GM23338 (cell line): ENCODE measurements at regions not wholly inside any gene's neighbourhood (a gene's known extent, or its start where the extent isn't known, plus 50 kb on each side); places are given as distances from the start of the nearest gene placed in this dataset.

ENCODE experiments used
- ATAC-seq: fragments of 200-7000 bp; cut with Tn5 transposase; 3 replicates; pipeline ENCODE4 v1.9.1; 2020
- DNase-seq: peaks from one replicate; pipeline ENCODE4 v3.0.0-alpha.2; 2015; ENCODE audit warnings: low spot score
- H2AFZ ChIP-seq: fragments of 200-600 bp; sonication (generic); 2 replicates; pipeline ENCODE4 v1.8.0; 2016; ENCODE audit warnings: antibody characterized with exemption, mild to moderate bottlenecking, moderate library complexity
- H3F3A ChIP-seq: fragments of 200-600 bp; sonication (generic); replicated peaks from 2 replicates; pipeline ENCODE4 v1.8.0; 2017; ENCODE audit warnings: antibody characterized with exemption, mixed run types, low read depth
- H3K27ac ChIP-seq: fragments of 200-600 bp; sonication (generic); 2 replicates; pipeline ENCODE4 v1.6.1; 2016; ENCODE audit warnings: low read depth
- H3K27me3 ChIP-seq: fragments of 200-600 bp; sonication (generic); 2 replicates; pipeline ENCODE4 v1.8.0; 2016; ENCODE audit warnings: mild to moderate bottlenecking, mixed run types, moderate library complexity; ENCODE audit not compliant: insufficient read depth
- H3K36me3 ChIP-seq: fragments of 200-600 bp; sonication (generic); 2 replicates; pipeline ENCODE4 v1.8.0; 2016; ENCODE audit warnings: mild to moderate bottlenecking; ENCODE audit not compliant: insufficient read depth
- H3K4me1 ChIP-seq: fragments of 200-600 bp; sonication (generic); 2 replicates; pipeline ENCODE4 v1.8.0; 2016; ENCODE audit warnings: mild to moderate bottlenecking, moderate library complexity; ENCODE audit not compliant: insufficient read depth
- H3K4me2 ChIP-seq: fragments of 200-600 bp; sonication (generic); 2 replicates; pipeline ENCODE4 v1.7.1; 2017; ENCODE audit warnings: mixed run types
- H3K4me3 ChIP-seq: fragments of 200-600 bp; sonication (generic); 2 replicates; pipeline ENCODE4 v1.6.1; 2016; ENCODE audit warnings: mixed run types
- H3K79me2 ChIP-seq: fragments of 200-600 bp; sonication (generic); replicated peaks from 2 replicates; pipeline ENCODE4 v1.8.0; 2017; ENCODE audit warnings: mild to moderate bottlenecking; ENCODE audit not compliant: insufficient read depth
- H3K9me2 ChIP-seq: fragments of 200-600 bp; sonication (generic); 2 replicates; pipeline ENCODE4 v1.8.0; 2017; ENCODE audit not compliant: insufficient read depth
- H4K20me1 ChIP-seq: fragments of 200-600 bp; sonication (generic); replicated peaks from 2 replicates; pipeline ENCODE4 v1.8.0; 2017; ENCODE audit warnings: mild to moderate bottlenecking; ENCODE audit not compliant: insufficient read depth
- H3K27ac Mint-ChIP-seq: 2 replicates; pipeline ENCODE4 v1.8.0; 2020; ENCODE audit warnings: inconsistent platforms, mild to moderate bottlenecking, moderate library complexity, mixed read lengths
- H3K27me3 Mint-ChIP-seq: 3 replicates; pipeline ENCODE4 v1.8.0; 2022; ENCODE audit warnings: low read depth, mild to moderate bottlenecking, moderate library complexity, mixed read lengths, inconsistent platforms; ENCODE audit not compliant: insufficient read depth, poor library complexity
- H3K36me3 Mint-ChIP-seq: 3 replicates; pipeline ENCODE4 v1.8.0; 2021; ENCODE audit warnings: low read depth, mild to moderate bottlenecking, inconsistent platforms, moderate library complexity, mixed read lengths
- H3K4me1 Mint-ChIP-seq: 3 replicates; pipeline ENCODE4 v1.8.0; 2020; ENCODE audit warnings: mild to moderate bottlenecking, inconsistent platforms, mixed read lengths
- H3K4me3 Mint-ChIP-seq: 3 replicates; pipeline ENCODE4 v1.8.0; 2021; ENCODE audit warnings: moderate library complexity, mild to moderate bottlenecking, inconsistent platforms, mixed read lengths
- H3K9me3 Mint-ChIP-seq: 3 replicates; pipeline ENCODE4 v1.8.0; 2020; ENCODE audit warnings: moderate library complexity, mild to moderate bottlenecking, inconsistent platforms, mixed read lengths
- CREB1 ChIP-seq: fragments of 250-450 bp; sonication (Bioruptor Pico); IDR thresholded peaks from 2 replicates; pipeline ENCODE4 v1.5.0; 2020; ENCODE audit warnings: low read depth, mild to moderate bottlenecking, moderate library complexity
- EZH2 ChIP-seq: fragments of 200-600 bp; sonication (generic); IDR thresholded peaks from one replicate; pipeline ENCODE4 v1.8.0; 2017; ENCODE audit warnings: antibody characterized with exemption, mild to moderate bottlenecking, low read depth; ENCODE audit not compliant: unreplicated experiment
- EZH2phosphoT487 ChIP-seq: fragments of 200-600 bp; sonication (generic); IDR thresholded peaks from one replicate; pipeline ENCODE4 v1.8.1; 2018; ENCODE audit warnings: antibody characterized with exemption; ENCODE audit not compliant: unreplicated experiment
- POLR2AphosphoS5 ChIP-seq: IDR thresholded peaks from 2 replicates; pipeline ENCODE4 v1.6.1; 2016; ENCODE audit warnings: antibody characterized with exemption, low read depth
- REST ChIP-seq: IDR thresholded peaks from one replicate; pipeline ENCODE4 v1.6.1; 2018; ENCODE audit warnings: antibody characterized with exemption; ENCODE audit not compliant: unreplicated experiment
- STAT1 ChIP-seq: IDR thresholded peaks from one replicate; pipeline ENCODE4 v1.6.1; 2016; ENCODE audit warnings: antibody characterized with exemption; ENCODE audit not compliant: unreplicated experiment
- ZNF114 ChIP-seq: fragments of 250-450 bp; sonication (Bioruptor Pico); IDR thresholded peaks from 2 replicates; pipeline ENCODE4 v1.5.0; 2020; ENCODE audit warnings: mild to moderate bottlenecking, moderate library complexity
- ZNF331 ChIP-seq: fragments of 250-450 bp; sonication (Bioruptor Pico); IDR thresholded peaks from 2 replicates; pipeline ENCODE4 v1.5.0; 2020; ENCODE audit warnings: low read depth, mild to moderate bottlenecking, moderate library complexity
- TF ChIP-seq, protein P1 (sequence below), 2 experiments: fragments of 200-600 bp in 1 of 2; sonication (generic) in 1 of 2; conservative IDR thresholded peaks; 2 replicates each; pipeline versions ENCODE4 v1.5.1 to v1.6.1; 2016 to 2017; ENCODE audit warnings: antibody characterized with exemption in 2 of 2, low read depth in 2 of 2, mild to moderate bottlenecking in 2 of 2, moderate library complexity in 1 of 2
- TF ChIP-seq, protein P2 (sequence below): fragments of 250-450 bp; sonication (Bioruptor Pico); IDR thresholded peaks from 2 replicates; pipeline ENCODE4 v1.5.0; 2020; ENCODE audit warnings: mild to moderate bottlenecking, moderate library complexity

GRCh38 chr11:107217444-107217843, 199.2 kb upstream of the GUCY1A2 start:
- Histone ChIP-seq H4K20me1 (no peaks in the 10 kb centered on the region), H3K27me3 (no peaks in the 10 kb centered on the region), H3K27ac (no peak overlapping the region), H3K4me3 (no peak overlapping the region), H3K9me2 (peaks cover 15% of the 10 kb centered on the region; the same call in 1 of the 2 replicates), H2AFZ (no peak overlapping the region), H3K4me2 (no peak overlapping the region), H3F3A (no peaks in the 10 kb centered on the region), H3K36me3 (no peaks in the 10 kb centered on the region), H3K4me1 (no peaks in the 10 kb centered on the region; the same call in 1 of the 2 replicates), H3K79me2 (no peaks in the 10 kb centered on the region)
- ATAC-seq: no peak
- Mint-ChIP-seq H3K9me3 (no peaks in the 10 kb centered on the region), H3K4me1 (peaks cover 2% of the 10 kb centered on the region; the same call in 1 of the 3 replicates), H3K27ac (no peak overlapping the region), H3K27me3 (no peaks in the 10 kb centered on the region), H3K4me3 (no peak overlapping the region), H3K36me3 (no peaks in the 10 kb centered on the region)
- TF ChIP-seq EZH2 (no peak), REST (no peak), ZNF331 (CRISPR knock-in tag) (no peak), POLR2AphosphoS5 (no peak)
- no peak for DNase-seq

DNA sequence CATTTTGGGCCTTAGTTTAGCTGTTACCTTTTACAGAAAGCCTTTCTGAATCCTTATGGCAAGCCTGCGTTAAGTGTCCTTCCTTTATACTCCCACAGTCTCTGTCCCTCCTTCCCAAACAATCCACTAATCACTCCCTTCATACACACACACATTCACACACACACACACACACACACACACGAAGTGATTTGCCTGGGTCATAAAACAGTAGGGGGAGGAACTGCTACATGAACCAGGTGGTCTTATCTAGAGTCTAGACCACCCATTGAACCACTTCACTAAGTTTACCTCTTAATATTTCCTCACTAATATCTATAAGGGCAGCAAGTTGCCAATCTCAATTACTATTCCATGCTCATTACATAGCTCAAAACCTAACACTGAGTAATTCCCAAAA, 196.7 kb upstream of the GUCY1A2 start:
- H3K27me3 Mint-ChIP-seq: no peaks in the 10 kb centered on the region
- H3K36me3 Mint-ChIP-seq: no peaks in the 10 kb centered on the region
- no peak for DNase-seq
- TF ChIP-seq EZH2 (no peak), STAT1 (no peak), CREB1 (no peak), ZNF331 (CRISPR knock-in tag) (no peak), ZNF114 (CRISPR knock-in tag) (no peak), POLR2AphosphoS5 (no peak), EZH2phosphoT487 (no peak)
- TF ChIP-seq, protein P1, sequence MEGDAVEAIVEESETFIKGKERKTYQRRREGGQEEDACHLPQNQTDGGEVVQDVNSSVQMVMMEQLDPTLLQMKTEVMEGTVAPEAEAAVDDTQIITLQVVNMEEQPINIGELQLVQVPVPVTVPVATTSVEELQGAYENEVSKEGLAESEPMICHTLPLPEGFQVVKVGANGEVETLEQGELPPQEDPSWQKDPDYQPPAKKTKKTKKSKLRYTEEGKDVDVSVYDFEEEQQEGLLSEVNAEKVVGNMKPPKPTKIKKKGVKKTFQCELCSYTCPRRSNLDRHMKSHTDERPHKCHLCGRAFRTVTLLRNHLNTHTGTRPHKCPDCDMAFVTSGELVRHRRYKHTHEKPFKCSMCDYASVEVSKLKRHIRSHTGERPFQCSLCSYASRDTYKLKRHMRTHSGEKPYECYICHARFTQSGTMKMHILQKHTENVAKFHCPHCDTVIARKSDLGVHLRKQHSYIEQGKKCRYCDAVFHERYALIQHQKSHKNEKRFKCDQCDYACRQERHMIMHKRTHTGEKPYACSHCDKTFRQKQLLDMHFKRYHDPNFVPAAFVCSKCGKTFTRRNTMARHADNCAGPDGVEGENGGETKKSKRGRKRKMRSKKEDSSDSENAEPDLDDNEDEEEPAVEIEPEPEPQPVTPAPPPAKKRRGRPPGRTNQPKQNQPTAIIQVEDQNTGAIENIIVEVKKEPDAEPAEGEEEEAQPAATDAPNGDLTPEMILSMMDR (conservative IDR thresholded peaks at IDR 0.05; ENCODE audit: low read depth in 2 of 2): no peak
- TF ChIP-seq, protein P2, sequence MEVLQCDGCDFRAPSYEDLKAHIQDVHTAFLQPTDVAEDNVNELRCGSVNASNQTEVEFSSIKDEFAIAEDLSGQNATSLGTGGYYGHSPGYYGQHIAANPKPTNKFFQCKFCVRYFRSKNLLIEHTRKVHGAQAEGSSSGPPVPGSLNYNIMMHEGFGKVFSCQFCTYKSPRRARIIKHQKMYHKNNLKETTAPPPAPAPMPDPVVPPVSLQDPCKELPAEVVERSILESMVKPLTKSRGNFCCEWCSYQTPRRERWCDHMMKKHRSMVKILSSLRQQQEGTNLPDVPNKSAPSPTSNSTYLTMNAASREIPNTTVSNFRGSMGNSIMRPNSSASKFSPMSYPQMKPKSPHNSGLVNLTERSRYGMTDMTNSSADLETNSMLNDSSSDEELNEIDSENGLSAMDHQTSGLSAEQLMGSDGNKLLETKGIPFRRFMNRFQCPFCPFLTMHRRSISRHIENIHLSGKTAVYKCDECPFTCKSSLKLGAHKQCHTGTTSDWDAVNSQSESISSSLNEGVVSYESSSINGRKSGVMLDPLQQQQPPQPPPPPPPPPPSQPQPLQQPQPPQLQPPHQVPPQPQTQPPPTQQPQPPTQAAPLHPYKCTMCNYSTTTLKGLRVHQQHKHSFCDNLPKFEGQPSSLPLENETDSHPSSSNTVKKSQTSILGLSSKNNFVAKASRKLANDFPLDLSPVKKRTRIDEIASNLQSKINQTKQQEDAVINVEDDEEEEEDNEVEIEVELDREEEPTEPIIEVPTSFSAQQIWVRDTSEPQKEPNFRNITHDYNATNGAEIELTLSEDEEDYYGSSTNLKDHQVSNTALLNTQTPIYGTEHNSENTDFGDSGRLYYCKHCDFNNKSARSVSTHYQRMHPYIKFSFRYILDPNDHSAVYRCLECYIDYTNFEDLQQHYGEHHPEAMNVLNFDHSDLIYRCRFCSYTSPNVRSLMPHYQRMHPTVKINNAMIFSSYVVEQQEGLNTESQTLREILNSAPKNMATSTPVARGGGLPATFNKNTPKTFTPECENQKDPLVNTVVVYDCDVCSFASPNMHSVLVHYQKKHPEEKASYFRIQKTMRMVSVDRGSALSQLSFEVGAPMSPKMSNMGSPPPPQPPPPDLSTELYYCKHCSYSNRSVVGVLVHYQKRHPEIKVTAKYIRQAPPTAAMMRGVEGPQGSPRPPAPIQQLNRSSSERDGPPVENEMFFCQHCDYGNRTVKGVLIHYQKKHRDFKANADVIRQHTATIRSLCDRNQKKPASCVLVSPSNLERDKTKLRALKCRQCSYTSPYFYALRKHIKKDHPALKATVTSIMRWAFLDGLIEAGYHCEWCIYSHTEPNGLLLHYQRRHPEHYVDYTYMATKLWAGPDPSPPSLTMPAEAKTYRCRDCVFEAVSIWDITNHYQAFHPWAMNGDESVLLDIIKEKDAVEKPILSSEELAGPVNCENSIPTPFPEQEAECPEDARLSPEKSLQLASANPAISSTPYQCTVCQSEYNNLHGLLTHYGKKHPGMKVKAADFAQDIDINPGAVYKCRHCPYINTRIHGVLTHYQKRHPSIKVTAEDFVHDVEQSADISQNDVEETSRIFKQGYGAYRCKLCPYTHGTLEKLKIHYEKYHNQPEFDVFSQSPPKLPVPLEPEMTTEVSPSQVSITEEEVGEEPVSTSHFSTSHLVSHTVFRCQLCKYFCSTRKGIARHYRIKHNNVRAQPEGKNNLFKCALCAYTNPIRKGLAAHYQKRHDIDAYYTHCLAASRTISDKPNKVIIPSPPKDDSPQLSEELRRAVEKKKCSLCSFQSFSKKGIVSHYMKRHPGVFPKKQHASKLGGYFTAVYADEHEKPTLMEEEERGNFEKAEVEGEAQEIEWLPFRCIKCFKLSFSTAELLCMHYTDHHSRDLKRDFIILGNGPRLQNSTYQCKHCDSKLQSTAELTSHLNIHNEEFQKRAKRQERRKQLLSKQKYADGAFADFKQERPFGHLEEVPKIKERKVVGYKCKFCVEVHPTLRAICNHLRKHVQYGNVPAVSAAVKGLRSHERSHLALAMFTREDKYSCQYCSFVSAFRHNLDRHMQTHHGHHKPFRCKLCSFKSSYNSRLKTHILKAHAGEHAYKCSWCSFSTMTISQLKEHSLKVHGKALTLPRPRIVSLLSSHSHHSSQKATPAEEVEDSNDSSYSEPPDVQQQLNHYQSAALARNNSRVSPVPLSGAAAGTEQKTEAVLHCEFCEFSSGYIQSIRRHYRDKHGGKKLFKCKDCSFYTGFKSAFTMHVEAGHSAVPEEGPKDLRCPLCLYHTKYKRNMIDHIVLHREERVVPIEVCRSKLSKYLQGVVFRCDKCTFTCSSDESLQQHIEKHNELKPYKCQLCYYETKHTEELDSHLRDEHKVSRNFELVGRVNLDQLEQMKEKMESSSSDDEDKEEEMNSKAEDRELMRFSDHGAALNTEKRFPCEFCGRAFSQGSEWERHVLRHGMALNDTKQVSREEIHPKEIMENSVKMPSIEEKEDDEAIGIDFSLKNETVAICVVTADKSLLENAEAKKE (CRISPR knock-in tag): no peak

More for the DNA sequence above, 196.7 kb upstream of the GUCY1A2 start:
- Histone ChIP-seq H2AFZ (no peak overlapping the region), H3K27me3 (no peaks in the 10 kb centered on the region), H3K4me3 (no peak overlapping the region), H3F3A (no peaks in the 10 kb centered on the region), H4K20me1 (no peaks in the 10 kb centered on the region), H3K9me2 (peaks cover 5% of the 10 kb centered on the region; the same call in 1 of the 2 replicates), H3K79me2 (no peaks in the 10 kb centered on the region), H3K4me1 (no peaks in the 10 kb centered on the region; the same call in 1 of the 2 replicates), H3K36me3 (no peaks in the 10 kb centered on the region), H3K4me2 (no peak overlapping the region), H3K27ac (no peak overlapping the region)
- H3K27ac Mint-ChIP-seq: no peak overlapping the region; the same call in 1 of the 2 replicates
- H3K4me1 Mint-ChIP-seq: peaks cover 2% of the 10 kb centered on the region; the same call in 1 of the 3 replicates
- ATAC-seq: no peak
- no peak overlapping the region for H3K4me3 Mint-ChIP-seq
- no peaks in the 10 kb centered on the region for H3K9me3 Mint-ChIP-seq
